ENCODE measurements at regions not wholly inside any gene's neighbourhood (a gene's known extent, or its start where the extent isn't known, plus 50 kb on each side); places are given as distances from the start of the nearest gene placed in this dataset.
A peak's percentile ranks its signal among the peaks of the same experiment; 100 is the strongest.

DNA sequence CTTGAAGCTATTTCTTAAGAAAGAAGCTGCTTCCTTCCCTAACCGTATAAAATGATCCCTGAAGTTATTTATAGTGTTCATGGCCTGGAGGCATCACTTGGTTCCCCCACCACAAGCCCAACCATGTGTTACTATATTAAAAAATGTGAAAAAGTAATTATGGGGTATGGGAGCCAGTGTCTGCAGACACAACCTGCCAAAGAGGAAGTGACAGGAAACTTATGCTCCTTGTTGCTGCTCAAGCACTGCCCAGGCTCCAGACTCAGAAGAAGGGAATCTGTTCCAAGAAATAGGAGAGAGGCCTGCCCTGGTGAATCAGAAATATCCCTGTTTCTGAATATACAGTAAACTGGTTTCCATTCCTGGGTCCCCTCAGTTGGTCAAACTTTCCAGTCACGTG lies 217.2 kb upstream of the BMP4 start:
- Histone ChIP-seq H3K27ac (ENCODE audit: control insufficient read depth, insufficient read depth, low read length) (no peak overlapping the region), H3K9me1 (ENCODE audit: control insufficient read depth, extremely low read depth, insufficient read depth, low read length) (no peaks in the 10 kb centered on the region), H3K4me1 (ENCODE audit: control insufficient read depth, extremely low read depth, insufficient read depth, low read length) (peaks cover 30% of the 10 kb centered on the region), H3K27me3 (ENCODE audit: control insufficient read depth, extremely low read depth, insufficient read depth, low read length) (no peaks in the 10 kb centered on the region), H3K4me2 (ENCODE audit: control insufficient read depth, extremely low read depth, insufficient read depth, low read depth, low read length) (no peak overlapping the region), H3K79me2 (ENCODE audit: control insufficient read depth, insufficient read depth, low read length) (no peaks in the 10 kb centered on the region), H3K9me3 (ENCODE audit: control insufficient read depth, low read depth, low read length) (no peaks in the 10 kb centered on the region), H3K36me3 (ENCODE audit: control insufficient read depth in 2 of 2, extremely low read depth in 1 of 2, insufficient read depth in 2 of 2, low read length in 2 of 2) (no peaks in the 10 kb centered on the region), H3K4me3 (ENCODE audit: control insufficient read depth in 2 of 3, extremely low read depth in 1 of 3, insufficient read depth in 2 of 3, low read depth in 1 of 3, low read length in 3 of 3) (no peak overlapping the region), H4K20me1 (ENCODE audit: control insufficient read depth, extremely low read depth, insufficient read depth, low read length) (no peaks in the 10 kb centered on the region), H3K9ac (ENCODE audit: control insufficient read depth, extremely low read depth, insufficient read depth, low read length) (no peak overlapping the region), H2AFZ (ENCODE audit: control insufficient read depth, low read length) (peak overlapping the region; percentile 3)
- DNase-seq (ENCODE audit: low read depth, low spot score) (no peak), FAIRE-seq (peak; percentile 9)
- dilution Hi-C loops (cut with MboI; ENCODE audit: extremely low pct_ligation_motif_present, low sequenced_read_pairs): no loop called here
- no peak for TF ChIP-seq EZH2 (IDR thresholded peaks at IDR 0.05; ENCODE audit: low read length)
- TF ChIP-seq, protein P1, sequence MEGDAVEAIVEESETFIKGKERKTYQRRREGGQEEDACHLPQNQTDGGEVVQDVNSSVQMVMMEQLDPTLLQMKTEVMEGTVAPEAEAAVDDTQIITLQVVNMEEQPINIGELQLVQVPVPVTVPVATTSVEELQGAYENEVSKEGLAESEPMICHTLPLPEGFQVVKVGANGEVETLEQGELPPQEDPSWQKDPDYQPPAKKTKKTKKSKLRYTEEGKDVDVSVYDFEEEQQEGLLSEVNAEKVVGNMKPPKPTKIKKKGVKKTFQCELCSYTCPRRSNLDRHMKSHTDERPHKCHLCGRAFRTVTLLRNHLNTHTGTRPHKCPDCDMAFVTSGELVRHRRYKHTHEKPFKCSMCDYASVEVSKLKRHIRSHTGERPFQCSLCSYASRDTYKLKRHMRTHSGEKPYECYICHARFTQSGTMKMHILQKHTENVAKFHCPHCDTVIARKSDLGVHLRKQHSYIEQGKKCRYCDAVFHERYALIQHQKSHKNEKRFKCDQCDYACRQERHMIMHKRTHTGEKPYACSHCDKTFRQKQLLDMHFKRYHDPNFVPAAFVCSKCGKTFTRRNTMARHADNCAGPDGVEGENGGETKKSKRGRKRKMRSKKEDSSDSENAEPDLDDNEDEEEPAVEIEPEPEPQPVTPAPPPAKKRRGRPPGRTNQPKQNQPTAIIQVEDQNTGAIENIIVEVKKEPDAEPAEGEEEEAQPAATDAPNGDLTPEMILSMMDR (optimal IDR thresholded peaks at IDR 0.05 in 1 of 3, IDR thresholded peaks at IDR 0.05 in 1 of 3, conservative IDR thresholded peaks at IDR 0.05 in 1 of 3; ENCODE audit: extremely low read depth in 1 of 3, insufficient read depth in 2 of 3, low read length in 3 of 3): no peak

DNA sequence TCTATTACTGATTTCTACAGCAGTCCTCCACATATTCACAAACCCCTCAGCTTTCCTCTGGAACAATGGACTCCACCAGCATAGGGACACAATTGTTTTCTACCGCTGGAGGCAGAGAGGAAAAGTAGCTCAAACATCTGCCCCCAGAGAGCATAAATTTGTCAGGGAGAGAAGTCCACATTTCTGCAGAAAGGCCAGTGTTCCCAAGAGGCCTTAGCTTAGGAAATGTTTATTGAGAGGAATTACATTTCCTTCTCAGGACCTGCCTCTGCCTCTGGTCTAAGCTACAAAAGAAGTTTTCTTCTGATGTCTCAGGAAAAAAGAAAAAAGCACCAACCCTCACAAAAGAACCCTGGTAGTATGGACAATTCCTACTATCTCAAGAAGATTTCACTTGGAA lies 217.8 kb upstream of the BMP4 start:
- Histone ChIP-seq H2AFZ (ENCODE audit: control insufficient read depth, low read length) (no peak overlapping the region), H3K27me3 (ENCODE audit: control insufficient read depth, extremely low read depth, insufficient read depth, low read length) (no peaks in the 10 kb centered on the region), H3K4me3 (ENCODE audit: control insufficient read depth in 2 of 3, extremely low read depth in 1 of 3, insufficient read depth in 2 of 3, low read depth in 1 of 3, low read length in 3 of 3) (no peak overlapping the region), H4K20me1 (ENCODE audit: control insufficient read depth, extremely low read depth, insufficient read depth, low read length) (no peaks in the 10 kb centered on the region), H3K9me1 (ENCODE audit: control insufficient read depth, extremely low read depth, insufficient read depth, low read length) (no peaks in the 10 kb centered on the region), H3K79me2 (ENCODE audit: control insufficient read depth, insufficient read depth, low read length) (no peaks in the 10 kb centered on the region), H3K36me3 (ENCODE audit: control insufficient read depth in 2 of 2, extremely low read depth in 1 of 2, insufficient read depth in 2 of 2, low read length in 2 of 2) (no peaks in the 10 kb centered on the region), H3K4me2 (ENCODE audit: control insufficient read depth, extremely low read depth, insufficient read depth, low read depth, low read length) (no peak overlapping the region), H3K4me1 (ENCODE audit: control insufficient read depth, extremely low read depth, insufficient read depth, low read length) (peaks cover 23% of the 10 kb centered on the region), H3K27ac (ENCODE audit: control insufficient read depth, insufficient read depth, low read length) (no peak overlapping the region), H3K9me3 (ENCODE audit: control insufficient read depth, low read depth, low read length) (no peaks in the 10 kb centered on the region), H3K9ac (ENCODE audit: control insufficient read depth, extremely low read depth, insufficient read depth, low read length) (no peak overlapping the region)
- no peak for FAIRE-seq
- dilution Hi-C loops (cut with MboI; ENCODE audit: extremely low pct_ligation_motif_present, low sequenced_read_pairs): no loop called here
- TF ChIP-seq, protein P1 (optimal IDR thresholded peaks at IDR 0.05 in 1 of 3, IDR thresholded peaks at IDR 0.05 in 1 of 3, conservative IDR thresholded peaks at IDR 0.05 in 1 of 3; ENCODE audit: extremely low read depth in 1 of 3, insufficient read depth in 2 of 3, low read length in 3 of 3): no peak
- no peak for TF ChIP-seq EZH2 (IDR thresholded peaks at IDR 0.05; ENCODE audit: low read length)
- no peak for DNase-seq (ENCODE audit: low read depth, low spot score)
